HEK293 (cell line): ENCODE measurements at regions not wholly inside any gene's neighbourhood (a gene's known extent, or its start where the extent isn't known, plus 50 kb on each side); places are given as distances from the start of the nearest gene placed in this dataset.

ENCODE experiments used
- CTCF ChIA-PET: fragments of 350-600 bp; formaldehyde crosslinking; extraction: SDS; loops from one replicate; lab custom pipeline; 2021; ENCODE audit warnings: antibody characterized with exemption; lab: Yijun Ruan, JAX
- POLR2A ChIA-PET: fragments of 300-600 bp; formaldehyde crosslinking; extraction: SDS; loops from one replicate; lab custom pipeline; 2020; ENCODE audit warnings: antibody characterized with exemption, inconsistent platforms; lab: Yijun Ruan, JAX
- H3K27ac ChIP-seq: fragments of 200-500 bp; sonication (Bioruptor generic); 2 replicates; pipeline ENCODE4 v1.5.1; 2014; ENCODE audit warnings: low read depth, low read length, control low read depth, inconsistent platforms; ENCODE audit errors: extremely low read depth
- H3K36me3 ChIP-seq, 2 experiments: fragments of 200-500 bp in 1 of 2; sonication (Bioruptor generic) in 1 of 2; 1 replicate in 1 of 2; 2 replicates in 1 of 2; pipeline ENCODE4 v1.5.1; 2014 to 2017; ENCODE audit warnings: inconsistent platforms in 2 of 2, low read length in 2 of 2; ENCODE audit not compliant: control insufficient read depth in 2 of 2, insufficient read depth in 1 of 2
- H3K4me1 ChIP-seq: fragments of 200-500 bp; sonication (Bioruptor generic); 2 replicates; pipeline ENCODE4 v1.5.1; 2014; ENCODE audit warnings: mild to moderate bottlenecking, low read length, inconsistent platforms; ENCODE audit not compliant: control insufficient read depth, insufficient read depth
- H3K4me3 ChIP-seq: 2 replicates; pipeline ENCODE4 v1.5.1; 2011; ENCODE audit warnings: low read depth, mild to moderate bottlenecking, control low read depth, low read length, moderate library complexity
- H3K9me3 ChIP-seq: fragments of 200-500 bp; sonication (Bioruptor generic); 2 replicates; pipeline ENCODE4 v1.5.1; 2014; ENCODE audit warnings: low read depth, low read length, inconsistent platforms; ENCODE audit not compliant: control insufficient read depth, insufficient read depth
- ELK4 ChIP-seq: IDR thresholded peaks from 2 replicates; pipeline ENCODE4 v1.6.1; 2011; ENCODE audit warnings: mild to moderate bottlenecking, low read depth, low read length, borderline replicate concordance
- HOXC10 ChIP-seq: sonication (generic); formaldehyde crosslinking; IDR thresholded peaks from 2 replicates; pipeline ENCODE4 v1.8.1; 2023; ENCODE audit warnings: mild to moderate bottlenecking, missing genetic modification reagents
- IKZF3 ChIP-seq: fragments of 450-650 bp; IDR thresholded peaks from 2 replicates; pipeline ENCODE4 v1.5.0; 2018; ENCODE audit warnings: missing biosample characterization, mild to moderate bottlenecking, missing genetic modification characterization, moderate library complexity
- TSHZ1 ChIP-seq: fragments of 450-650 bp; formaldehyde crosslinking; IDR thresholded peaks from 2 replicates; pipeline ENCODE4 v1.5.1; 2016; ENCODE audit warnings: missing biosample characterization, missing genetic modification characterization, borderline replicate concordance
- ZBTB17 ChIP-seq: fragments of 450-650 bp; formaldehyde crosslinking; IDR thresholded peaks from 2 replicates; pipeline ENCODE4 v1.5.1; 2016; ENCODE audit warnings: missing biosample characterization, missing genetic modification characterization
- ZBTB7A ChIP-seq: fragments of 450-650 bp; formaldehyde crosslinking; IDR thresholded peaks from 2 replicates; pipeline ENCODE4 v1.5.1; 2016; ENCODE audit warnings: low read depth, missing biosample characterization, missing genetic modification characterization
- ZNF112 ChIP-seq: fragments of 450-650 bp; formaldehyde crosslinking; IDR thresholded peaks from 2 replicates; pipeline ENCODE4 v1.5.0; 2017; ENCODE audit warnings: missing biosample characterization, missing genetic modification characterization
- ZNF140 ChIP-seq: fragments of 450-650 bp; formaldehyde crosslinking; IDR thresholded peaks from 2 replicates; pipeline ENCODE4 v1.5.1; 2016; ENCODE audit warnings: missing biosample characterization, missing genetic modification characterization
- ZNF211 ChIP-seq: fragments of 450-650 bp; formaldehyde crosslinking; IDR thresholded peaks from 2 replicates; pipeline ENCODE4 v1.5.1; 2016; ENCODE audit warnings: low read depth, missing biosample characterization, missing genetic modification characterization
- ZNF26 ChIP-seq: fragments of 450-650 bp; formaldehyde crosslinking; IDR thresholded peaks from 2 replicates; pipeline ENCODE4 v1.5.1; 2016; ENCODE audit warnings: missing biosample characterization, missing genetic modification characterization
- ZNF324 ChIP-seq: fragments of 450-650 bp; formaldehyde crosslinking; IDR thresholded peaks from 2 replicates; pipeline ENCODE4 v1.5.1; 2016; ENCODE audit warnings: missing biosample characterization, missing genetic modification characterization
- ZNF48 ChIP-seq: fragments of 450-650 bp; formaldehyde crosslinking; IDR thresholded peaks from 2 replicates; pipeline ENCODE4 v1.5.1; 2016; ENCODE audit warnings: missing biosample characterization, missing genetic modification characterization
- ZNF513 ChIP-seq: fragments of 450-650 bp; IDR thresholded peaks from 2 replicates; pipeline ENCODE4 v1.5.1; 2018; ENCODE audit warnings: missing biosample characterization, missing genetic modification characterization
- ZNF555 ChIP-seq: fragments of 450-650 bp; formaldehyde crosslinking; conservative IDR thresholded peaks from 2 replicates; pipeline ENCODE4 v1.5.1; 2017; ENCODE audit warnings: missing biosample characterization, mild to moderate bottlenecking, missing genetic modification characterization, inconsistent platforms
- ZNF571 ChIP-seq: fragments of 450-650 bp; formaldehyde crosslinking; IDR thresholded peaks from 2 replicates; pipeline ENCODE4 v1.5.0; 2017; ENCODE audit warnings: missing biosample characterization, missing genetic modification characterization
- ZNF658 ChIP-seq: fragments of 450-650 bp; formaldehyde crosslinking; IDR thresholded peaks from 2 replicates; pipeline ENCODE4; 2016; ENCODE audit warnings: missing biosample characterization, missing genetic modification characterization
- ZNF768 ChIP-seq: fragments of 450-650 bp; formaldehyde crosslinking; IDR thresholded peaks from 2 replicates; pipeline ENCODE4 v1.5.1; 2018; ENCODE audit warnings: missing biosample characterization, mild to moderate bottlenecking, missing genetic modification characterization
- ZSCAN18 ChIP-seq: fragments of 450-650 bp; formaldehyde crosslinking; IDR thresholded peaks from 2 replicates; pipeline ENCODE4 v1.5.1; 2016; ENCODE audit warnings: missing biosample characterization, missing genetic modification characterization
- ZSCAN23 ChIP-seq: fragments of 450-650 bp; formaldehyde crosslinking; IDR thresholded peaks from 2 replicates; pipeline ENCODE4 v1.5.1; 2016; ENCODE audit warnings: missing biosample characterization, missing genetic modification characterization
- ZSCAN5A ChIP-seq: fragments of 450-650 bp; formaldehyde crosslinking; IDR thresholded peaks from 2 replicates; pipeline ENCODE4 v1.5.1; 2016; ENCODE audit warnings: missing biosample characterization, missing genetic modification characterization

GRCh38 chr7:81842361-81842760 is 72.5 kb upstream of the HGF start:
- H3K27ac ChIP-seq, result no peak overlapping the region
- no peak overlapping the region for H3K4me3 ChIP-seq
- peaks cover 5% of the 10 kb centered on the region; the same call in 1 of the 2 replicates for H3K4me1 ChIP-seq
- ChIA-PET POLR2A (no interaction called here), CTCF (no interaction called here)
- no peaks in the 10 kb centered on the region; a peak in 1 of 3 replicates for H3K36me3 ChIP-seq
- no peak for TF ChIP-seq ZNF48 (tag by site-specific recombination)
- TF ChIP-seq ZBTB17 (tag by site-specific recombination), result no peak
- no peak for TF ChIP-seq ZNF658 (tag by site-specific recombination)
- TF ChIP-seq ZSCAN23 (tag by site-specific recombination), result no peak
- TF ChIP-seq ELK4, result no peak
- TF ChIP-seq TSHZ1 (tag by site-specific recombination), result no peak
- TF ChIP-seq ZNF513, result no peak
- TF ChIP-seq ZSCAN5A, result no peak
- TF ChIP-seq ZNF571 (tag by site-specific recombination), result no peak
- no peaks in the 10 kb centered on the region for H3K9me3 ChIP-seq

- POLR2A ChIA-PET, result no interaction called here
- TF ChIP-seq ZNF555 (no peak), ZNF324 (no peak), ZBTB7A (tag by site-specific recombination) (no peak), HOXC10 (no peak), ZNF211 (tag by site-specific recombination) (no peak)
Measured at GRCh38 chr7:81839708-81840369, 70.0 kb upstream of the HGF start.

GRCh38 chr7:81833401-81833800 is 63.6 kb upstream of the HGF start:
- H3K4me1 ChIP-seq, result no peaks in the 10 kb centered on the region
- H3K4me3 ChIP-seq, result no peak overlapping the region
- no peak for TF ChIP-seq ZNF140 (tag by site-specific recombination)
- TF ChIP-seq IKZF3 (tag by site-specific recombination), result no peak
- TF ChIP-seq ZNF112 (tag by site-specific recombination), result no peak
- no peak for TF ChIP-seq ZSCAN18 (tag by site-specific recombination)
- no peak for TF ChIP-seq ZNF26
- no peak for TF ChIP-seq ZNF768 (tag by site-specific recombination)
- TF ChIP-seq ZSCAN5A, result no peak
- CTCF ChIA-PET, result no interaction called here
- POLR2A ChIA-PET, result no interaction called here
- no peaks in the 10 kb centered on the region; the same call in 1 of the 2 replicates for H3K9me3 ChIP-seq
- no peak overlapping the region for H3K27ac ChIP-seq
- no peaks in the 10 kb centered on the region; a peak in 1 of 3 replicates for H3K36me3 ChIP-seq

More at GRCh38 chr7:81839708-81840369, 70.0 kb upstream of the HGF start:
- no peaks in the 10 kb centered on the region for H3K9me3 ChIP-seq
- H3K36me3 ChIP-seq, result no peaks in the 10 kb centered on the region; a peak in 1 of 3 replicates
- CTCF ChIA-PET, result no interaction called here
- no peaks in the 10 kb centered on the region for H3K4me1 ChIP-seq
- H3K4me3 ChIP-seq, result no peak overlapping the region
- H3K27ac ChIP-seq, result no peak overlapping the region
